Ectodermal cell (in vitro differentiated cells): ENCODE measurements at regions not wholly inside any gene's neighbourhood (a gene's known extent, or its start where the extent isn't known, plus 50 kb on each side); places are given as distances from the start of the nearest gene placed in this dataset.

Experiments
- H3K27ac ChIP-seq: 2 replicates; pipeline ENCODE4 v1.7.0; 2013; ENCODE audit warnings: mild to moderate bottlenecking, low read depth, low read length; ENCODE audit not compliant: insufficient read depth, poor library complexity, severe bottlenecking
- H3K27me3 ChIP-seq: 2 replicates; pipeline ENCODE4 v1.7.0; 2013; ENCODE audit warnings: mild to moderate bottlenecking, low read length; ENCODE audit not compliant: insufficient read depth, control insufficient read depth, poor library complexity, severe bottlenecking
- H3K36me3 ChIP-seq: one replicate; pipeline ENCODE4 v1.7.0; 2013; ENCODE audit warnings: low read length; ENCODE audit not compliant: control insufficient read depth, insufficient read depth
- H3K4me1 ChIP-seq: one replicate; pipeline ENCODE4 v1.7.0; 2013; ENCODE audit warnings: low read length; ENCODE audit not compliant: control insufficient read depth, insufficient read depth
- H3K4me3 ChIP-seq: 2 replicates; pipeline ENCODE4 v1.7.0; 2013; ENCODE audit warnings: low read depth, low read length, control low read depth; ENCODE audit not compliant: insufficient read depth
- H3K9me3 ChIP-seq: 2 replicates; pipeline ENCODE4 v1.7.0; 2013; ENCODE audit warnings: mild to moderate bottlenecking, low read length, moderate library complexity; ENCODE audit not compliant: control insufficient read depth
- WGBS, 2 experiments: methylation state at CpG; one replicate each; pipeline ENCODE4 v1.1.7; 2013; ENCODE audit warnings: missing lambda C conversion rate in 2 of 2; 5-methylcytosine and 5-hydroxymethylcytosine counted together

- Histone ChIP-seq H3K27ac (no peak overlapping the region), H3K4me1 (no peaks in the 10 kb centered on the region), H3K36me3 (no peaks in the 10 kb centered on the region), H3K27me3 (no peaks in the 10 kb centered on the region), H3K4me3 (no peak overlapping the region), H3K9me3 (no peaks in the 10 kb centered on the region)
- WGBS, 2 experiments = 96 to 99% methylated on average over 4 of the region's 4 CpGs
These were observed 312.3 kb downstream of the FAT3 start for GRCh38 chr11:92536883-92537282.

DNA sequence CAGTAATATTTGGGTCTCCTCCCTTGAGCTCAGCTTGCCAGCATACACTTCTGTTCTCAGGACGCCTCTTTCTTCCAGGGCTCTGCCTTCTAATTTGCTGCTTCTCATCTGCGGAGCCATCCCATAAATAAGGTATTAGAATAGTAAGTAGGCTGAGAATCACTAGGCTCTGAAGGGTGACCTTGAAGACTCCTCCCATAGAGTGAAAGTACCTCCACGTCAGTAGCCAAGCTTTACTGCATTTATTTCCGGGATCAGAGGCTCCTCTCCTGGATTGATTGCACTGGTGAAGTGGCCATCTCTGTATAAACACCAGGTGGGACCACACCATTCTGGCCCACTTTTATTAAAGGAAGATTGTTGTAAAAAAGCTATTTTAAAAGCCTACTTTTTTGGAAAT, 315.5 kb downstream of the FAT3 start:
- no peak overlapping the region for H3K4me3 ChIP-seq
- H3K27ac ChIP-seq = no peak overlapping the region
- no peaks in the 10 kb centered on the region for H3K36me3 ChIP-seq
- no peaks in the 10 kb centered on the region for H3K9me3 ChIP-seq
- H3K27me3 ChIP-seq = no peaks in the 10 kb centered on the region
- H3K4me1 ChIP-seq = no peaks in the 10 kb centered on the region
- WGBS, 2 experiments = 86 to 90% methylated on average over 4 of the region's 4 CpGs

- 33 to 34% methylated on average over 6 of the region's 6 CpGs for WGBS, 2 experiments
- no peak overlapping the region for H3K4me3 ChIP-seq
- no peak overlapping the region for H3K27ac ChIP-seq
- no peaks in the 10 kb centered on the region for H3K27me3 ChIP-seq
- no peaks in the 10 kb centered on the region for H3K9me3 ChIP-seq
- no peaks in the 10 kb centered on the region for H3K36me3 ChIP-seq
- H3K4me1 ChIP-seq = peaks cover 21% of the 10 kb centered on the region
These were observed 321.4 kb downstream of the FAT3 start for GRCh38 chr11:92545906-92546471.

- H3K27ac ChIP-seq = no peak overlapping the region
- WGBS, 2 experiments = 88 to 90% methylated on average over 5 of the region's 5 CpGs
These were observed 322.0 kb downstream of the FAT3 start for GRCh38 chr11:92546603-92547002.

DNA sequence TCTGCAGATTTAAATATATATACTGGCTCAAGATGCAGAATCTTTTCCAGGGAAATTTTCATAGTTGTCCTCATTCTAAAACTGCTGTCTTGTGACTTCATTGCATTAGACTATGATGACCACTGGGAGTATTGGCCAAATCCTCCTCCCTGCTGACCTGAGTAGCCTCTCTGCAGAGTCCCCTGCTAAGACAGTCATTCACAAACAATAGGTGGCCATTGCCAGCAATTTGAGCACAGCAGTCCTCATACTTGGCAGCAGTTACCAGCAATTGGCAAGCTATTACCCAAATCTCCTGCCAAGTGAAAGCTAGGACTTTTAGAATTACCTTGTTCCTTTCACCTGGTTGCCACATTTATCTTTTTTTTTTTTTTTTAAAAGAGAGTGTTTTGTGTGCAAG, 325.8 kb downstream of the FAT3 start:
- Histone ChIP-seq H3K9me3 (no peaks in the 10 kb centered on the region), H3K27ac (no peak overlapping the region), H3K4me3 (no peak overlapping the region)

More at GRCh38 chr11:92546603-92547002, 322.0 kb downstream of the FAT3 start:
- Histone ChIP-seq H3K4me3 (no peak overlapping the region), H3K36me3 (no peaks in the 10 kb centered on the region), H3K4me1 (peaks cover 21% of the 10 kb centered on the region), H3K9me3 (no peaks in the 10 kb centered on the region), H3K27me3 (no peaks in the 10 kb centered on the region)

DNA sequence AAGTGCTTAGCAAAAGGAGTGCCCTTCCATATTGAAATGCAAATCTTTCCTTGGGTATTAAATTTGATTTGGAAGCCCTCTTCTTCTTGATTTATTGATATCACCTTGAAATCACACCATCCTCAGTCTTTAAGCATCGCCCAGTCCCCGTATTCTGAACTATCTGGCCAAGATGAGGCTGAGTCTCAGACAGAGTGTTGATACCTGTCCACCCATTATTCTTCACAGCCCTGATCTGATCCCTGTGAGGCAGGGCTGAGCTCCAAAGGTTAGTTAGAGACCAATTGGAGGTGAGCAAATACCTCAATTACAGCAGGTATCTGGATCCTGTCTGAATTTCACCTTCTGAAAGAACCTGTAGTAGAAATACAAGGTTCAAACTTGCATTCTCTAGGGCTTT, 326.3 kb downstream of the FAT3 start:
- Histone ChIP-seq H3K27me3 (no peaks in the 10 kb centered on the region), H3K27ac (no peak overlapping the region), H3K36me3 (no peaks in the 10 kb centered on the region), H3K4me1 (peaks cover 20% of the 10 kb centered on the region), H3K9me3 (no peaks in the 10 kb centered on the region), H3K4me3 (no peak overlapping the region)
- WGBS, 2 experiments = 91 to 93% methylated on average over 2 of the region's 2 CpGs

More for the DNA sequence above, 325.8 kb downstream of the FAT3 start:
- H3K36me3 ChIP-seq = no peaks in the 10 kb centered on the region
- H3K4me1 ChIP-seq = peaks cover 21% of the 10 kb centered on the region
- H3K27me3 ChIP-seq = no peaks in the 10 kb centered on the region

- Histone ChIP-seq H3K36me3 (no peaks in the 10 kb centered on the region), H3K27me3 (no peaks in the 10 kb centered on the region), H3K4me1 (peaks cover 8% of the 10 kb centered on the region), H3K9me3 (no peaks in the 10 kb centered on the region), H3K4me3 (no peak overlapping the region), H3K27ac (no peak overlapping the region)
- 82 to 88% methylated on average over 2 of the region's 2 CpGs for WGBS, 2 experiments
These were observed 328.3 kb downstream of the FAT3 start for GRCh38 chr11:92552942-92553341.

DNA sequence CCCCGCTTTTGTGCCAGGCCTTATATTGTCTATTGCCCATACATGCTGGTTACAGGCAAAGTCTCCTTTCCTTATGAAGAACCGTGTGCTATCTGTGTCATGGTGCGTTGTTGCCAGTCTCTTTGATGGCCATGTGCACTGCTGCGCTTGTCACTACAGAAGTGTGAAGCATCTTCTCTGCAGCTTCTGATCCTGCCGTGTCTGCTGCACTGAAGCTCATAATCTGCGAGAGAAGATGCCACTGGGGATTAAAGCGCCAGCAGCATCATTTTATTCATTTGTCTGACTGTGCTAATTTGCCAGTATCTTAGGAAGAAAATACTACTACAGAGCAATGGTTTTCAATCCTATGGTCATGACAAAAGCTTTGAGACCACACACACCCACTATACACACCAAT, 330.1 kb downstream of the FAT3 start:
- no peaks in the 10 kb centered on the region for H3K9me3 ChIP-seq
- WGBS, 2 experiments = 92 to 95% methylated on average over 7 of the region's 7 CpGs
- H3K4me1 ChIP-seq = peaks cover 8% of the 10 kb centered on the region
- no peaks in the 10 kb centered on the region for H3K27me3 ChIP-seq
- H3K27ac ChIP-seq = no peak overlapping the region
- no peak overlapping the region for H3K4me3 ChIP-seq
- no peaks in the 10 kb centered on the region for H3K36me3 ChIP-seq

- no peaks in the 10 kb centered on the region for H3K36me3 ChIP-seq
- H3K27ac ChIP-seq = no peak overlapping the region
- H3K9me3 ChIP-seq = no peaks in the 10 kb centered on the region
- H3K27me3 ChIP-seq = no peaks in the 10 kb centered on the region
- H3K4me1 ChIP-seq = no peaks in the 10 kb centered on the region
- WGBS, 2 experiments = 91 to 93% methylated on average over 4 of the region's 4 CpGs
- H3K4me3 ChIP-seq = no peak overlapping the region
These were observed 331.8 kb downstream of the FAT3 start for GRCh38 chr11:92556431-92556830.

DNA sequence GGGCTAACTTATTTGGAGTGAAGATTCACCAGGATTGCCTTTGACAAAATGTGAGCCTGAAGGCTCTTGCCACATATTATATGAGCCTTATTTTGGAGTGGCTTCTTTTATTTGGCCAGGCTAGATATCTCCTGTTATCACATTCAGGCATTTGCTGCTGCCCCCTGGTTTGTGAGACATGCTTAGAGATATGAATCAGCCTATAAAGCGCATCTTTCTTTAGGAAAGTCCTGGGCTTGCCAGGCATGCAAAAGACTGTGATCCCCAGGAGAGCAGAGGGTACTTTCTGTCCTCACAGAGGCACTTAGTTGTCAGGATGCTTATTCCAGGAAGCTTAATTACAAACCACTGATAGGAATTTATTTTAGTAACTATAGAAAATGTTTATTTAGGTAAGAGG, 333.3 kb downstream of the FAT3 start:
- 93 to 95% methylated on average over 1 of the region's 1 CpG for WGBS, 2 experiments
- H3K36me3 ChIP-seq = no peaks in the 10 kb centered on the region

DNA sequence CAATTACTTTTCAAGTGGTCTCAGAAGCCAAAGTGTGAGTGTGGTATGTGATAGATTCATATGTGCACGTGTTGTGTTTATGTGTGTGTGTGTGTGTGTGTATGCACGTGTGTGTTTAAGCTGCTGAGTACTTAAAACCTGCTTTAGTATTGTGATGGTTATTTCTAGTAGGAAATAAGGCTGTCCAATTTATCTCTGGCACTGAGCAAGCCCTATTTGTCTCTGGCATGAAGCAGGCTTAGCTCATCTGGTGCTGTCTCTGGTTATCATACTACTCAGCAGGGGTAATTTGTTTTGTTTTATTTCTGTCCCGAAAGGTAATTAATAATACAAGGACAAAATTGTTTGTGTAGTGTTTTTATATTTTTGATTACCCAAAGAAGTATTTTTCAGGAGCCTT, 333.7 kb downstream of the FAT3 start:
- no peak overlapping the region for H3K27ac ChIP-seq
- WGBS, 2 experiments = 79 to 87% methylated on average over 2 to 3 of the region's 3 CpGs
- no peak overlapping the region for H3K4me3 ChIP-seq
- H3K9me3 ChIP-seq = no peaks in the 10 kb centered on the region
- H3K27me3 ChIP-seq = no peaks in the 10 kb centered on the region
- no peaks in the 10 kb centered on the region for H3K4me1 ChIP-seq
- H3K36me3 ChIP-seq = no peaks in the 10 kb centered on the region

More for the DNA sequence above, 333.3 kb downstream of the FAT3 start:
- no peak overlapping the region for H3K27ac ChIP-seq
- no peaks in the 10 kb centered on the region for H3K4me1 ChIP-seq
- no peak overlapping the region for H3K4me3 ChIP-seq
- no peaks in the 10 kb centered on the region for H3K9me3 ChIP-seq
- no peaks in the 10 kb centered on the region for H3K27me3 ChIP-seq
